GM18873 (cell line): ENCODE measurements at regions not wholly inside any gene's neighbourhood (a gene's known extent, or its start where the extent isn't known, plus 50 kb on each side); places are given as distances from the start of the nearest gene placed in this dataset.

Source experiments
- ATAC-seq: cut with Tn5 transposase; IDR thresholded peaks from one replicate; pipeline ENCODE4 v1.9.1; 2021; ENCODE audit warnings: mild to moderate bottlenecking, moderate library complexity, moderate number of reproducible peaks; ENCODE audit not compliant: unreplicated experiment, low FRiP score

DNA sequence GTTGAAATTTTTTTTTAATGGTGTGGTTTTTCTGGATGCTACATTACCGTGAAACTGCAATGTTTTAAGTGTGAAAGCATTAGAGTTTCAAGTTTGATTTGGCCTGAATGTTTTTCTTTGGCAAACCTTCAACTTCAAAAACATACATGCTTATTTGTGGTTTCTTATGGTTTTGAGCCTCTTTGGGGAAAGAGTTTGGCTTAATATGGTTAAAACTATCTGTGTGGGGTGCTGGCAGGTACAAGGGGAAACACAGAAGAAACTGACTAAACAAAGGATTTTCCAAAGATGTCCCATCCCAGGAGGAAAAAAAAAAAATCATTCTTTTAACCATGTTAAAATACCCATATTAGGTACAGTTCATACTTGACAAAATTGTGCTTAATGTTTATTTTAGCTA lies 121.1 kb downstream of the HGF start:
- no peak for ATAC-seq

DNA sequence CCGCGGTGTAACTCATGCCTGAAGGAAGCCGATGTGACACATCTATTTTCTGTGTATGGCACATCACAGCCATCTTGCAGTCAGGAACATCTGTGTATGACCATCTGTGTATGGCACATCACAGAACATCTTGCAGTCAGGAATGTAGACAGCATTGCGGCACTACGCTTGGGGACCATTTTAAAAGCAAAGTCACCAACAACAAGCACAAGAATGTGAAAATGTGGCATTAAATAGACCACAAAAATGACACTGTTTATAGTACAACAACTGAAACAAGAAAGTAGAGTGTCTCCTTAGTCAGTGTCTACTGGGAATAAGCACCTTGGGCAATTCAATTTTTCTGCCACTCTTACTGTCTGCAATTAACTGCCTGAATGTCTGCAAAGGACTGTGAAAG lies 124.4 kb downstream of the HGF start:
- no peak for ATAC-seq

DNA sequence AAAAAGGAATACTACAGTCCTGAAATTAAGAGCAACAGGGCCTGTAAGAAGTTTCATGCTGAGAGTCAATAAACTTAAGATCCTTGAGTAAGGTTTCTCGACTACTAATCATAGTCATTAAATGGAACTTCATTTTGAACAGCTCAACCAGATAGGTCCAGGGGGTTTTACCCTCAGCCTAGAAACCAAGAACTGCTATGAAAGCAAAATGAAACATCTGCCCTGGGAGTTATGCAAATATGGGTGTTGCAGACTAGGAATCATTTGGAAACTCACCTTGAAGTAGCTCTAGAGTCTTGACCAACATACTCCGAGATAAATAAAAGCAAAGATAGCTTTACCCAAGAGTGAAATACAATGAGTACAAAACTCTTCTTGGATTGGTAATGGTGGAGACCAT lies 128.0 kb downstream of the HGF start:
- ATAC-seq, result no peak

DNA sequence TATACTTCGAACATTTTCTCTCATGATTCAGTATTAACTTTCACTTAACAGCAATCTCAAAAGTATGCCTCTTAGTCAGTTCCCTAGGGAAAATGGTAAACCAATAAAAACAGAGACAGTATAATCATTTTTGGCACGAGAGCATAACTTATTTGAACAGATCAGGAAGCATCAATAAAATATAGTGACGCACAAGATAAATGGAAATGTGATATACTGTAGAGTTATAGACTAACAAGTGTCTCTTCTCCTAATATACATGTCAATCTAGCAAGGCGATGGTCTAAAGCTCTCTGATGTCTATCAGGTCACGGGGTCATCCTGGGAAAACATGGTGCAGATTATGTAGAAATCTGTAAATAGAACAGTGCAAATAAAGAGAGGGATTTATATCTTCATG lies 131.6 kb downstream of the HGF start:
- no peak for ATAC-seq

DNA sequence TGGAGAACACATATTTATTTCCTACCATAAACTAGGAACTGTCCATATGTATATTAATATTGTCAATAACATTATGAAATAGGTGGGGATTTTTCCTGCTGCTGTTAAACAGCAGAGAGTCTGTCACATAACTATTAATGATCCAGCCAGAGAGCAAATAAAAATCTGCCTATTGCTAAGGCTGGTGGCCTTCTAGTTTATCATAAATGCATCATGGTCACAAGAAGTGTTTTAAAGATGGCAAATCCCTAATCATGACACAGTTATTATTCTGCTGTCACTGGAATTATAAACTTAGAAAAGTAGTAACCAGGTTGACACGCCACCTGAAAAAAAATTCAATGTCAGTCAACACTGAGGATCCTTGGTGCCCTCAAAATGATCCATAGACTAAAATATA lies 132.3 kb downstream of the HGF start:
- ATAC-seq, result no peak

DNA sequence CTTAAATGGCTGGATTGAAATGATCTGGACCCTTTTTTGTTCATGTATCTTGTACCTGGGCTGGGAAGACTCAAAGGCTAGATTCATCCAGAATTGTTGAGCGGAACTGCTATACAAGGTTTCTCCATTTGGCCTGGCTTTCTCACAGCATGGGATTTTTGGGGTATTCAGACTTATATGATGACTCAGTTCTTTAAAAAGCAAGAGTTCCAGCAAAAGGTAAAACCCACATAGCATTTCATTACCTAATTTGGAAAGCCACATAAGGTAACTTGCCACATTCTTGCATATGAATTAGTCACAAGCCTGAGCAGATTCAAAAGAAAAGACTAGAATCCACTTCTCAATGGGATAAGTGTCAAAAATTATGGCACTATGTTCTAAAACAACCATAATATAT lies 137.4 kb downstream of the HGF start:
- no peak for ATAC-seq

DNA sequence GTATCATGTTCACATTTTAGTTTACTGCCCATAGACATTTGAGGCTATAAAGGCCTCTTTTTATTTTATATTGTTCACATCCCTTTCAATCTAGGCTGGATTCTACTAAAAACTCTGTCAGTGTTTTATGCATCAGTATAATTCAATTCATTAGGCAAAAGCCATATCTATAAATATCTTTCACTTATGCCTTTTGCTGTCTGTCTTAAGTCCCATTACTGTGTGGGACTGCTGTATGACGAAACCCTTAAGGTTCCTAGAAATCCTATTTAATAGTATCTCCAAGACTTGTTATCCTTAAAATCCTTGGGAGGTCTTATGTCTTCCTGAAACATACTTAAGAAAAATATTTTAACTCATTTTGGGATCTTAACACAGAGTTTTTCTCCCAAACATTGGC lies 139.2 kb downstream of the HGF start:
- no peak for ATAC-seq

DNA sequence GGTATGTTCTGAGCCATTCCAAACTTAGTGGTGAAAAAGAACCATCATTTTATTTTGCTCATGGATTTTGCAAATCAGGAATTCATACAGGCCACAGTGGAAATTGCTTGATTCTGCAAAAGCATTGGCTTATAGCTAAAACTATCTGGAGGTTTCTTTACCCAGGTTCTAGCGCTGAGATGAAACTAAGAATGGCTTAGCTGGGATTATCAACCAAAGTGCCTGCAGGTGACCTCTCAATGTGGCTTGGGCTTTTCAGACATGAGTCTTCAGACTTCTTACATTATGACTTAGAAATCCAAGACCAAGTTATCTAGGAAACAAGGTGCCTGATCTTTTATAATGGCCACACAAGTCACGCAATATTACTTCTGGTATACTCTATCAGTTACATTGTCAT lies 140.1 kb downstream of the HGF start:
- no peak for ATAC-seq

DNA sequence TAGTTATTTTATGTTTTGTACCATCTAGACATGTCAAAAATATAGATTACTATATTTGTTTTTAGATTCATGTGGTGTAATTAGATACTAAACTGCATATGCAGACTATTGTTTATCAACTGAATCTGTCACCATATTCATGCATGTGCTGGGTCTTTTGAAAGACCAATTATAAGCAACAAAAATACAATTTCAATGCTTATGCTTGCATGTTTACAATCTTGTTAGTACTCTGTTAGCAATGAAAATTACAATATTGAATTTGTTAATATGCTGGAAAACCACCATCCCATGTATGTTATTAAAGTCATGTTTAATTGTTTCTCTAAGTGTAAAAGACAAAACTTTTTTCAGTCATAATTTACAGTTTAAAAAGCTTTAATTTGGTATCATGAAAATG lies 140.9 kb downstream of the HGF start:
- ATAC-seq, result no peak

DNA sequence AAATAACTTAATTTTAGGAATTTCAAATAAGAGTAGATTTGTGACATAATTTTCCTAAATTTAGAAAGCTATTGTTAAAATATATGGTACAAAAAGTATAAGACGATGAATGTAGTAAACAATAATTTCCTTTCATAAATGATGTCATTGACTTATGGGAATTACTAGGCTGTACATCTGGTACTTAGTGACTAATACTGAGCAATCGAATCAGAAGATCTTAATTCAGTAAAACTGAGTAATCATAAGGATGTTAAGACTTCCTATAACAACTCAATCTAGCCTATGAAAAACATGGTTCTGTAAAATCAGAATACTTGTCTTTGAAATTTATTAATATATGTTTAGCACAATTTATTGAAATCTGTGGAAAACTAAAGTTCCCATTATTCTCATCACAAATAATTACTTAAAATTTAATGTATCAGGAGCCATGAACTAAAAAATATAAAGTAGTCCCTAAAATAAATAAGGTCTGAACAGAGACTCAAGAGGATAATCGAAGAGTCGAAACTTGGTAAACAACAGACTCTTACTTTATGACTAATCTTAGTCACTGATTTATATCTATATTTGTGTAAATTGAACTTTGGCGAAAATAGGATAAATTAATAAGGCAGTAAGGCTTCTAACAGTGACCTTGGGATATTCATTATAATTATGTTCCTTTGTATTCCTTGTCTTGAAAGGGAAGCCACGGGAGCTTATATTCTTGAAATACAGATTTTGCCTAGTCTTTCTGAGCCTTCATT lies 142.1 kb downstream of the HGF start:
- ATAC-seq, result no peak

DNA sequence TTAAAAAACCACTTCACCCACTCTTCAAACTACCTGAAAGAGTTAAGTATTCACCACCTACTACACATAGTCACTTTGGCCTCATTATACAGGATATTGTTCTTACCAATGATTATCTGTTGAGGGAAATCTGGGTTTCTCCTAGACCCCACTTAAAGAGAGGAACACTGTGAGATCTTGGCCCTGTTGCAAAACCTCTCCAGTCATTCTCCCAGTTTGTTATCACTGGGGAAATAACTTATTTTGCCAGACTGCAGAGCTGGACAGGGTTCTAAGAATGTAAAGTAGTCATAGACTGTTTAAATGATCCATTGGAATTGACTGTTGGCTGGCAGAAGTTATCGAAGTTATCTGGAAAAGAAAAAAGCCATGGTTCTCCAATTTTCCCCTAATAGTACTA lies 143.8 kb downstream of the HGF start:
- no peak for ATAC-seq

DNA sequence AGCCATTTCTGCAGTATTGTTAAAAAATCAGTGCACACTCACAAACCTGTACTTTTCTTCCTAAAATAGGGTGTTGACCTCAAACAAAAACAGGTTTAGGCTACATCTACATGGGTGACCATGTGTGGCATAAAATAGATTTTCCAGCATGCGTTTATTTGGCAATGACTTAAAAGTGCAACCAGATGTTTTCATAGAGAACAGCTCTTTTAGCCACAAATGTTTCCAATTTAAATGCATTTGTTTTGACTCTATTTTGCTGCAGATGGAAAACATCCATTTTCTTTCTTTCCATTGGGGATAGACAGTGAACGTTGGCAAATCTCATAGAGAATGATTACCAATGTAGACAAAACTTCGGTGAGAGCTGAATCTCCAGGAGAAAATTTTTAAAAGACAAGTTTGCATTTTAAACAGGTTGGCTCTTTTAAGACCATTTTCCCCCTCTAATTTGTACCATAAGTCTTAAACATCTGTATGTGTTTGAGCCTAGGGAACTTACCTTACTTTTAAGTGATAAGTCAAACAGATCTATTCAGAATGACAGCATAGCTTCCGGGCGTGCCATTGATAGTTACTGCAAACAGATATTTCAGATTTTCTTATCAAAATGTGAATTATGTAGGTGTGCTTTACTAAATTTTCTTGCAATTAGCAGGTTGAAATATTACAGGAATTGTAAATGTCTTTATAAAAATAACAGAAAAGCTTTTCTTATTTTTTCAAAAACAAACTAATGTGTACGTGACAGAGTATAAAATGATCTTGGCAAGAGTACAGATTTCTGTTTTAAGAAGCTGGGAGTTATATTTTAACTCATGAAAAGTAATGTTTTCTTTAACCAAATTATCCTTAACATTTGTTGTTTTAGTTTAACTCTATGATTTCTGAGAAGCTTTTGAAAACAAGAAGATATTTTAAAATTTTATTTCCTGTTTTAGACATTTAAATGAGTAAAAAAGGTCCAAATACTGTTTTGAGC lies 144.9 kb downstream of the HGF start:
- ATAC-seq, result no peak

DNA sequence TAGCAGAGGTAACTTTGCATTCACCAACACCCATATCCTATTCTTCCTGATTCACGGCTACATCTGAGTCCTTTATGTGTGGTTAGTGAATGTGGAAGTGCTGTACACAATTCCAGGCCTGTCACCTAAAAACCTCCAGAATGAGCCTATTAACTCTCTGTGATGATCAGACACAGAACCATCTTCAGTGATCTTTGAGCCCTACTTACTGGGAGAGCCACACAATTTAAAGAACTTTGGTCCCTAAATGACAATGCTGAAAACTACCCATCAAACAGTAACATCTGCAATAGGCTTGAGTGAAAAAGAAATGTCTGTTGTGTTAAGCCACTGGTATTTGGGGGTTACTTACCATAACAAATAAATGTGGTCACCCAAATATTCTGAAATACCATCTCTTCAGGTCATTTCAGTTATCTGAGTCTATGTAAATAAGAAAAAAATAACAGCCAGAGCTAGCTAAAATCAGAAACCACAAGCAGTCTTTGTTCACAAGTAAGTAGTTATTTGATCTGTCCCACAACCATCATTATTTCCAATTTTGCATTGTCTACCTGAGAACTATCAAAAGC lies 145.7 kb downstream of the HGF start:
- ATAC-seq, result no peak

DNA sequence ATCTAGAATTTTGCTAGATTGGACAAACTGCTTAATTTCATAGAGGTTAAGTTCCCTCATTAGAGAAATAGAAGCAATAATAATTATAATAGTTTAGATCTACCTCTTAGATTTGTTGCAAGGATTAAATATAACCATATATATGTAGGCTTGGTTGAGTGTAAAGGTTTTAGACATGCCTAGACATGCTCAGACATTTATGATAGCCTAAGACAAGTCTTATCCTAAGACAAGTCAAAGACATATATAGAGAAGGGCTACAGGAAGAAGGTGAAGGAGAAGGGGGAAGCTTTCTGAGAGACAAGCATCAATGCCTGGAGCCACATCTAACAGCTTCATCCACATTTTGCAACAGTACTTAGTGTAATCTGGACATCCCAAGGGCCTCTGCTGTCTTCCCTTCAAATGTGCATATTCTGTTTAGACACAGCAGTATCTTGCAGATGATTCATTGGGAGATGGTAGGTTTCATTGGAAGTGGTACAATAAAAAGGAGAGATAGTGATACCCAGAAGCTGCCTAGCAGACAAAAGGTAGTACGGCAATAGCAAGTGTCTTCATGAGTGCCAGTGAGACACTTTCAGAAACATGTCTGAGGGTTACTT lies 146.5 kb downstream of the HGF start:
- ATAC-seq, result no peak

DNA sequence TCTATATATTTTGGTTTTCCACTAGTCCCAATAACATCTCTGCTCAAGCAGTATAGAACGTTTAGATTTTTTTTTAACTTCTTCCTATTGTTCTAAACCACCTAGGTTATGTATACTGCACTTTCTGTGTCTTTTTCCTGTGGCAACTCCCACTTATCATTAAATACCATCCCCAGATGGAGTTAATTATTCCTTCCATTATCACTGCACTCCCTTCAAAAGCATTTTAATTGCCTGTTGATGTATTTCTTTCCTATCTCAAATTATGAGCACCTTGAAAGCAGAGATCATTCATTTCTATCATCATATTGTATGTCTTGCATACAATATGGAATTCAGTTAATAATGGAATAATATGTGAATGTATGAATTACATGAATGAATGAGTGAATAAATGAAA lies 148.0 kb downstream of the HGF start:
- ATAC-seq, result no peak

DNA sequence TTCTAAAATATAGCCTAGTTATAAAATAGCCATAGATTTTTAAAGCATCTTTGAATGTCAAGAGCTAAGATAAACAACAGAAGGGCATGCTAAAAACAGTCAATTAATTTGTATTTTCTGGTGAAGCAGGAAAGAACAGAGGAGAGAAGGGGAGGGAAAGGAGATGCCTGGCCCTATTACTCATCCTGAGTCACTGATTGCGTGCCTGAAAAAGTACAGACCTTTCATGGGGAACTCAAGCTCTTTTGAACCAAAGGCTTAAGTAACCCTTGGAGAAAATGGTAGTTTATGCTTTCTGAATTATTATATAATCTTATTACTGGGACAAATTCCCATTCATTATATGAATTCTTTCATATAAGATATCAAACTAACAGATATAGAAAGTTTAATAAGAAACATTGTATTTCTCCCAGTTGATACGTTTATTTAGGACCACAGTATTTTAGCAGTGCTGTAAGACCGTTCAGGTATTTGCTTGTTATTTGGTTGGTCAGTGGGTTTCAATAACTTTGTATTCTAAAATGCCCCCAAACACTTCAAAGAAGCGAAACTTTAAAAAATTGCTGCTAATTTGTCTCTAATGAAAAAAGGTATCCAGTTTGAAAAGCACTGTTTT lies 151.3 kb downstream of the HGF start:
- no peak for ATAC-seq

DNA sequence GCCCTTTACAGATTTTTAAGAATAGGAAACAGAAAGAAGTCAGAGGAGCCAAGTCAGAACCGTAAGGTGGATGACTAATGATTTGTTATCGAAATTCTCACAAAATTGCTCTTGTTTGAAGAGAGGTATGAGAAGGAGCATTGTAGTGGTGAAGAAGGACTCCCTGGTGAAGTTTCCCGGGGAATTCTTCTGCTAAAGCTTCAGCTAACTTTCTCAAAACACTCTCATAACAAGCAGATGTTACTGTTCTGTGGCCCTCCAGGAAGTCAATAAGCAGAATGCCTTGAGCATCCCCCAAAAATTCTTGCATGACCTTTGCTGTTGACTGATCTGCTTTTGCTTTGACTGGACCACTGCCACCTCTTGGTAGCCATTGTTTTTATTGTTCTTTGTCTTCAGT lies 152.9 kb downstream of the HGF start:
- ATAC-seq, result no peak

DNA sequence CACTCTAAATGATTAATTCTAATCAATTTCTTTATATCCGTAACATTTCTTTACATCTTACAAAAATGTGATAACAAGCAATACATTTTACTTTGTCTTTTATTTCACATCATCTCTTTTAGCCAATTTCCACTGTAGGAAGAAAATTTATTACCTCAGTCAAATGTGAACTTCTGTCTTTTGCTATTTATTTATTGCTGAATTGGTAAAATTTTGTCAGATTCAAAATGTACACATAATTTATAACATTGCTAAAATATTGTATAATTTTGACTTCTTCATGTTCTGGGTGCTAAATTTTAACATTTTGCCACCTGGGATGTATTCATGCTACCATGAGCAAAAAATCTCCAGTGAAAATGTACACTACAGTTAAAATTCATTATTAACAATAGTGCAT lies 158.0 kb downstream of the HGF start:
- no peak for ATAC-seq

DNA sequence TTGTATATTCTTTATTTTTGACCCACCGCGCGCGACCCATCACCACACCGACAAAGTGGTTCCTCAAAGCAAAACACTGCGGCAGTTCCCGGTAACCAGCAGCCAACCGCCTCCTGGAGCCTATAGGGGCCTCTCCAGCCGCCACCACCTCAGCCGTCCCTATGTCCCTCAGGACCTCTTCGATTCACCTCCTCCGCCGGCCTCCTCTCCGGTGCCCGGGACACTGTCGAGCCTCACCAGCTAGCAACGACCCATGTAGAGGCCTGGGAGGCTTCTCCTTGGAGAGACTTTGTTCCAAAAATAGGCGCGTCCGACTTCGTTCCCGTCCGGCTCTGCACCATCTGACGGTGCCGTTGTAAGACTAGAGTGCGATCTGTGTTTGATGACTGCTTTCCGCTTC lies 158.8 kb downstream of the HGF start:
- no peak for ATAC-seq

DNA sequence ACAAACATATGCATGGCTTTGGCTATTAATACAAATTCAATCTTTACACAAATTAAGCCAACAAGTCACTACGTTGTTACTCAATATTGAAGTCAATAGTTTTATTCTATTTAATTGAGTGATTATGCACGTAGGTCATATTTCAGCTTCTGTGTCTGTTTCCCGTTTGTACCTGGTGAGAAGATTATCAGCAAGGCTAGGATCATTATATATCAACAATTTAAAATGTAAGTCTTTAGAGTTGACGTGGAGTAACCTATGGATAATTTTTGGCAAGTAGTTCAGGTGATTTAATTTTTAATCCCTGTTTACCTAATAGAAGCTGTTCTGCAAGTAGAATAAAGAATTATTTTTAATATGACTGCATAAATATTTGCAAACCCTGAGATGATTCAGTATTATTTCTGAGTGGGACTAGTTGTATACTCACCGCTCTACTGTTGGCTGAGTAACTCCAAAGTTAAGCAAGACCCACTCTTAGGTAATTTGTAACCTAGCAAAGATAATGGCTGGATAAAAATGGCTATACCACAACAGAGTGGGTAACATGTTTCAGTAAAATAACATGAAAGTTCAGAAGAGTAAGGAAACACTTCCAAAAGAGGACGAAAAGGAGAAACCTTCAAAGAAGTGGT lies 161.0 kb downstream of the HGF start:
- no peak for ATAC-seq
